ENCODE measurements at regions not wholly inside any gene's neighbourhood (a gene's known extent, or its start where the extent isn't known, plus 50 kb on each side); places are given as distances from the start of the nearest gene placed in this dataset.

GRCh38 chr6:21348146-21348503 lies 245.4 kb upstream of the SOX4 start:
- Histone ChIP-seq H3K27me3 (no peaks in the 10 kb centered on the region), H3K27ac (no peak overlapping the region), H3K4me3 (no peak overlapping the region), H3K9me3 (peaks cover 0 to 2% (median 0%) of the 10 kb centered on the region in 4 donors), H3K36me3 (no peaks in the 10 kb centered on the region), H3K4me1 (peaks cover 0 to 10% (median 6%) of the 10 kb centered on the region in 4 donors)
- WGBS, 5 donors, result 77 to 84% (median 82%) methylated on average over 7 of the region's 7 CpGs
- no peak for TF ChIP-seq POLR2AphosphoS5 (IDR thresholded peaks at IDR 0.05)
- TF ChIP-seq EP300 (IDR thresholded peaks at IDR 0.05), result no peak
- TF ChIP-seq POLR2A (IDR thresholded peaks at IDR 0.05), result no peak
- TF ChIP-seq CTCF (IDR thresholded peaks at IDR 0.05), result no peak
- DNase-seq, result no peak
- intact Hi-C loops (cut with DNase I; ENCODE audit: low total_unique reads), result no loop called here

GRCh38 chr6:21348504-21349195 lies 244.9 kb upstream of the SOX4 start:
- intact Hi-C loops (cut with DNase I; ENCODE audit: low total_unique reads), result no loop called here
- TF ChIP-seq POLR2A (IDR thresholded peaks at IDR 0.05) (no peak), EP300 (IDR thresholded peaks at IDR 0.05) (no peak), POLR2AphosphoS5 (IDR thresholded peaks at IDR 0.05) (no peak), CTCF (IDR thresholded peaks at IDR 0.05) (no peak)
- Histone ChIP-seq H3K9me3 (peaks cover 0 to 2% (median 0%) of the 10 kb centered on the region in 4 donors), H3K27me3 (no peaks in the 10 kb centered on the region), H3K36me3 (no peaks in the 10 kb centered on the region), H3K4me3 (no peak overlapping the region), H3K4me1 (peaks cover 0 to 10% (median 6%) of the 10 kb centered on the region in 4 donors), H3K27ac (no peak overlapping the region)
- 25 to 44% (median 36%) methylated on average over 6 to 7 of the region's 7 CpGs for WGBS, 5 donors
- peak in 1 of 2 donors; percentile 54 for DNase-seq

- no peak for DNase-seq
These were observed 243.7 kb upstream of the SOX4 start for GRCh38 chr6:21349834-21350233.

GRCh38 chr6:21350926-21351325 lies 242.6 kb upstream of the SOX4 start:
- Histone ChIP-seq H3K27me3 (no peaks in the 10 kb centered on the region), H3K4me1 (peaks cover 0 to 10% (median 6%) of the 10 kb centered on the region in 4 donors), H3K36me3 (no peaks in the 10 kb centered on the region), H3K9me3 (no peaks in the 10 kb centered on the region), H3K27ac (no peak overlapping the region), H3K4me3 (no peak overlapping the region)
- DNase-seq, result no peak
- WGBS, 5 donors, result 42 to 71% (median 61%) methylated on average over 5 of the region's 5 CpGs
- TF ChIP-seq POLR2AphosphoS5 (IDR thresholded peaks at IDR 0.05), result no peak
- TF ChIP-seq POLR2A (IDR thresholded peaks at IDR 0.05), result no peak
- TF ChIP-seq EP300 (IDR thresholded peaks at IDR 0.05), result no peak
- TF ChIP-seq CTCF (IDR thresholded peaks at IDR 0.05), result no peak
- intact Hi-C loops (cut with DNase I; ENCODE audit: low total_unique reads), result no loop called here

More at GRCh38 chr6:21349834-21350233, 243.7 kb upstream of the SOX4 start:
- Histone ChIP-seq H3K4me1 (peaks cover 0 to 10% (median 6%) of the 10 kb centered on the region in 4 donors), H3K27ac (no peak overlapping the region), H3K27me3 (no peaks in the 10 kb centered on the region), H3K9me3 (peaks cover 0 to 2% (median 0%) of the 10 kb centered on the region in 4 donors), H3K4me3 (no peak overlapping the region), H3K36me3 (no peaks in the 10 kb centered on the region)
- TF ChIP-seq CTCF (IDR thresholded peaks at IDR 0.05) (no peak), POLR2AphosphoS5 (IDR thresholded peaks at IDR 0.05) (no peak), EP300 (IDR thresholded peaks at IDR 0.05) (no peak), POLR2A (IDR thresholded peaks at IDR 0.05) (no peak)
- intact Hi-C loops (cut with DNase I; ENCODE audit: low total_unique reads), result no loop called here
- WGBS, 5 donors, result 79 to 92% (median 87%) methylated on average over 2 to 3 of the region's 3 CpGs
